GM19239 (cell line): ENCODE measurements at regions not wholly inside any gene's neighbourhood (a gene's known extent, or its start where the extent isn't known, plus 50 kb on each side); places are given as distances from the start of the nearest gene placed in this dataset.
"Not testable (repeated sequence)": the region's sequence is repeated elsewhere in the genome, so short reads cannot be mapped to it uniquely, and the experiment has no call there.

ENCODE experiments used
- DNase-seq: peaks from one replicate; pipeline ENCODE4 v3.0.0; 2011; ENCODE audit warnings: low spot score; ENCODE audit not compliant: insufficient read length
- FAIRE-seq: peaks from 2 replicates; lab custom pipeline; 2011; peaks lifted over from hg19 to GRCh38; lab: Jason Lieb, UNC

DNA sequence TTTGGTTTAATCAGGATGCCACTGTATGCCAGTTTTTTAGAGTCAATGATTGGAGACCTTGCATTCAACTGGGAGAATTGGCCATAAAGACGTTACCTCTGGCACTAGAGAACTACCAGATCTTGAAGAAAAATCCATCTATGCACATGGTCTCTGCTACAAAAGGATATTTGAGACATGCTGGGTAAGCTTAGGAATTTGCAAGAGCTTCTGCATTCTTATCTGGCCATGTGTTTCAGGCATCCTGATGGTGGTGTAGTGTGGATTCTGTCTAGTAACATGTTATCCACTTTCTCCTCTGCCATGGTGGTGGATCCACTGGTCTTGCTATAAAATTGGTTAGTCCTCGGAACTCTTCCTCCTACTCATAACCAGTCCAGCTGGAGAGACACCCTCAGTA lies 185.3 kb upstream of the WDFY3 start:
- FAIRE-seq: no peak

DNA sequence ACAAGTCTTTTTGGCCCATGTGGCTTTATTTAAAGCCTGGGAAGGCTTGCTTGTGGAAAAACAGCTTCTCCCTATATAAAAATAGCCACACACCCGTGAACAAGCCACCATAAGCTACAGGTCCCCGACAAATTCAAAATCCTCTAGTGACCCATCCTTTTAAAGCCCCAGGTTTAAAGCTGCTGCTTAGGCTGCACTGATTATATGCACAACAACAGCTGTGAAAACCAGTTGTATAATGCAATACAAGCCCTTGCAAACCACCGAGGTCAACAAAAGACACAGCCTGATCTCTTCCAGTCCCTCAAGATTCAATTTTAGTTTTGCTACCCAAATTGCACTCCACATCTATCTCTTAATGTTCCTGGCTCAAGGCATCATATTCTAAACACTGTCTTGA lies 186.0 kb upstream of the WDFY3 start:
- DNase-seq: no peak
- no peak for FAIRE-seq

More for the DNA sequence above, 185.3 kb upstream of the WDFY3 start:
- no peak for DNase-seq

DNA sequence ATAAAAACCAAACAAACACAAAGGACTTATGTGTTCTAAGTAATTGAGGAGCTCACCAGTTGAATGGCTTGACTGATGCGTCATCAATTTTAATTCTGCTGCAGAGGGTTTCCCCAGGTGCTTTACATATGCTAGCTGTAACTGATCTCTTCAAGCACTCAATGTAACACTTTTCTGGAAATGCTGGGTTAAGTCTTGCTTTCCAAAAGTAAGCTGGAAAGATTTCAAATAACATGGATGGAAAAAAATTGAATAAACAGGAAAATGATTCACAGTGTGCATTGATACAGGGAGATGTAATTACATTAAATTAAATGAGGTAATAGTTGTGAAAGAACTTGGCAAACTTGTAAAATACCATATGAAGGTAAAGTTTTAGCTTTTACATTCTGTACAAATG lies 186.7 kb upstream of the WDFY3 start:
- DNase-seq (no peak), FAIRE-seq (no peak)

DNA sequence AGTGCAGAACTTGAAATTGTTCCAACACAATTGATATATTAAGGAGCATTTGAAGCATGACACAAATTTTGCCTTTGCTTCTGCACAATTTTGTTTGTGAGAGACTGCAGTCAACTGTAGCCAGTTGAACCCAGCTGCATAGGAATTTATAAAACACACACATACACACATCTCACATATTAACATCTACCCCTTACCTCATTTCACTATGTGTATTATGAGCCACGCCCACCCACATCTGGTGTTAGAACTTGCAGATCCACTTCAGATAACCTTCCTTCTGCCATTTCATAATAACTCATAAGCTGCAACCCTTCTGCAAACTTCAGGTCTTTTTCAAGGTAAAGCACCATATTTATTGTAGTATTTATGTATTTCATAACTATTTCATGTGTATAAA lies 188.1 kb upstream of the WDFY3 start:
- FAIRE-seq (no peak), DNase-seq (no peak)

DNA sequence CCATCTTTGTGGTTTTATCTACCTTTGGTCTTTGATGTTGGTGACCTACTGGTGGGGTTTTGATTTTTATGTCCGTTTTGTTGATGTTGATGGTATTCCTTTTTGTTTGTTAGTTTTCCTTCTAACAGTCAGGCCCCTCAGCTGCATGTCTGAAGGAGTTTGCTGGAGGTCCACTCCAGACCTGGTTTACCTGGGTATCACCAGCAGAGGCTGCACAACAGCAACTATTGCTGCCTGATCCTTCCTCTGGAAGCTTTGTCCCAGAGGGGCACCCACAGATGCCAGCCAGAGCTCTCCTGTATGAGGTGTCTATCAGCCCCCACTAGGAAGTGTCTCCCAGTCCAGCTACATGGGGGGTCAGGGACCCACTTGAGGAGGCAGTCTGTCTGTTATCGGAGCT lies 199.3 kb upstream of the WDFY3 start:
- DNase-seq (no peak), FAIRE-seq (no peak)

DNA sequence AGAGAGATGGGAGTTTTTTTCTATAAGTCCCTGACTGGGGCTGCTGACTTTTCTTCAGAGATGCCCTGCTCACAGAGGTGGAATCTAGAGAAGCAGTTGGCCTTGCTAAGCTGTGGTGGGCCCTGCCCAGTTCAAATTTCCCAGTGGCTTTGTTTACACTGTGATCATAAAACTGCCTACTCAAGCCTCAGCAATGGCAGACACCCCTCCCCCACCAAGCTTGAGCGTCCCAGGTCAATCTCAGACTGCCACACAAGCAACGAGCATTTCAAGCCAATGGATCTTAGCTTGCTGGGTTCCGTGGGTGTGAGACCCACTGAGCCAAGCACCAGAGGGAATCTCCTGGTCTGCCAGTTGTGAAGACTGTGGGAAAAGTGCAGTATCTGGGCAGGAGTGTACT lies 199.8 kb upstream of the WDFY3 start:
- DNase-seq (no peak), FAIRE-seq (no peak)

DNA sequence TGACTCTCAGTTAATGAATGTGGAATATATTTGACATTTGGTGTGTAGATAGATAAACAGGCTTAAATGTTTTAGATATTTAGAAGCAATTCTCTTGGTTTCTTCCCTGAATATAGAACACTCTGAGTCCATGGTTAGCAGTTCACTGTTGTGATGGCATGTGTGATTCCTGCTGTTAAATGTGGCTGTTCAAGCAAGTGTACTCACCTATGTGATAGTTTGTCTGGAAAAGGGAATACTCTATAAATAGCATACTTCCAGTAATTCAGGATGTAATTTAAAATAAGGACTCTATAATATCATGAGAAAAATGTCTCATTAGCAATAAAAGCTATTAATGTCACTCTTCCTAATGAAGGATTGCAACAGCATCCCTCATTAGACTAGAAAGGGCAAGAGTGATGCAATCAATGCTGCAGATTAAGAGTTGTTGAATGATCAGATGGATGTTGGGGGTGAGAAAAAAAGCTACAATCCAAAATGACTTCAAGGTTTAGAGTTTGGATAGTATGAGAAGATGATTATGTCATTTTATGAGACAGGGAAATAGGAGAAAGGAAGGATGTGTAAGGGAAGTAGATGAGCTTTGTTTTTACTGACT lies 201.8 kb upstream of the WDFY3 start:
- FAIRE-seq: no peak
- DNase-seq: no peak

DNA sequence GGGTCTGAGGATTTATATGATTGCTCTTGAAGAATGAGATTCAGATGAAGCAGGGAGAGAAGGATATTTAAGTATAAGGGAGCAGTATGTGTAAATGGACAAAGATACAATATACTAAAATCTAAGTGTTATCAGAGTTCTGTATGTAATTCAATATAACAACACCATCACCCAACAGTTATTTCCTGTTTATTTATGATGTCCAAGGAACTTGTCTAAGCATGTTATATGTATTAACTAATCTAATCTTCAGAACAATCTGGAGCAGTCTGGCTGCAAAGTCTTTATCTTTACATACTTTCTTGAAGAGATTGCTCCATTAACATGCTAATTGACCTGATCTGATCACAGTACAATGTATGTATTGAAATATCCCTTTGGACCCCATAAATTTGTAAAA lies 203.8 kb upstream of the WDFY3 start:
- FAIRE-seq (no peak), DNase-seq (no peak)

DNA sequence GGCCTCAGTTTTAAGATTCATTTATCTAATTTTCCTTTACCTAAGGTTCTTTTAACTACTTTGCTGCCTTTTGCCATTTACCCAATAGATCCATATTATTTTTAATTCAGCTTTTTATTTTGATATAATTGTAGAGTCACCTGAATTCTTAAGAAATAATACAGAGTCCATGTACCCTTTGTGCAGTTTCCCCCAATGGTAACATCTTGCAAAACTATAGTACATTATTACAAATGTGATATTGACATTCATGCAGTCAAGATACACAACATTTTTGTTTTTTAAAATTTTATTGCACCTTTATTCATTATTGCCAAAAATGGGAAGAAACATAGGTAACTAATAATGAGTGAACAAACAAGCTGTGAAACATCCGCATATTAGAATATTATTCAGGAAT lies 208.7 kb upstream of the WDFY3 start:
- DNase-seq (no peak), FAIRE-seq (no peak)

DNA sequence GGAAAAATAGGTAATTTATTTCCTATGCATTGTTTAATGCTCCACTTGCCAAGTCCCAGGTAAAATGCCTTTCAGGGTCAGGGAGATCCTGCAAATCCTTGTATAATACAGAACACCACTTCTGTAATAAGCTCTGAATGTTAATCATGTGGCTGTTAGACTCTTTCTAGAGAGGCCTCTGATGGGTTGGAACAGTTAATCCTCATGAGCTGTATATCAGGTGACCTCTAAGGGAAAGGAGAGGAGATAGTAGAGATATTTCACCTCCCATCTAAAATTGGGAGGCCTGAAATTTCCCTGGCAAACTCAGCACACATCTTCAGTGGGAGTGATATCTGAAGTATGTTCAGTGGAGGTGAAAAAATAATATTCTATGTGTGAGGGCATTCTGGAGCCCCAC lies 210.6 kb upstream of the WDFY3 start:
- FAIRE-seq (no peak), DNase-seq (no peak)

DNA sequence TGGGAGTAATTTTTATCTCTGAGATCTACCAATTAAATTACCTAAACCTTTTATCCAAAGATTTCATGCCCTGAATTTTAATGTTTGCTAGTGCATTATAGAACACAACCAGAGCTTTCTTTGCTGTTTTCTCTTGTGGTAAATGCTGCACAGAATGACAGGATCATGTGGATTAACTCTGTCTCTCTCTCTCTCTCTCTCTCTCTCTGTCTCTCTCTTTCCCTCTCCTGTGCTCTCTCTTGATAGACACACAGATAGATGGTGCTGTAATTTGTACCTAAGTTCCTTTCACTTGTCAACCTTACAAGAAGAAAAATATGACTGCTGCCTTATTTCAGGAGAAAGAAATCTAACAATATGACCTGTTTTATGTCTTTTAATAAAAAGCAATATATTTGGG lies 211.2 kb upstream of the WDFY3 start:
- FAIRE-seq (no peak), DNase-seq (no peak)

DNA sequence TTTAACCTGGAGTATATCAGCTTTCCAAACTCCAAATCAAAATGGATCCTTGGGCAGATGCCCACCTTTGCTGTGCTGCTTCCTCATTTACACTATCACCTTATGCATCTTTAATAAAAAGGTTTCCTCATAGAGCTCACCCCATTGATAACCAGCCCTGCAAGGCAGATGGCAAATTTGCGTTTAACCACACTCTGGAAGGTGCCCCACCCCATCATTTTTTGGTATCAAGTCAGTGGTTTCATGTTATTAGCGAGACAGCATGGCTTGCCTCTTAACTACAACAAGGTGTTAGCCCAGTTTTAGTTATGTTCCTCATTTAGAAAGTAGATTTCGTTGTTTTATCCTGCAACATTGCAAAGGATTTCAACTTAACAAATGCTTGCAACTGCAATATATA lies 214.0 kb upstream of the WDFY3 start:
- no peak for DNase-seq
- FAIRE-seq: no peak

DNA sequence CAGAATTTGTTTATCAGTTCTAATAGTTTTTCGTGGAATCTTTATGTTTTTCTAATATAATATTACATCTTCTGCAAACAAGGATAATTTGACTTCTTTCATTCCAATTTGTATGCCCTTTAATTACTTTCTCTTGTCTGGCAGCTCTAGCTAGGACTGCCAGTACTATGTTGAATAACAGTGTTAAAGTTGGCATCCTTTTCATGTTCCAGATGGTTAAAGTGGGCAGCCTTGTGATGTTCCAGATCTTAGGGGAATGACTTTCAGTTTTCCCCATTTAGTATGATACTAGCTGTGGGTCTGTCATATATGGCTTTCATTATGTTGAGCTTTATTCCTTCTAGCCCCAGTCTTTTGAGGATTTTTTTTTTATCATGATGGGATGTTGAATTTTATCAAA lies 220.6 kb upstream of the WDFY3 start:
- FAIRE-seq (no peak), DNase-seq (no peak)

DNA sequence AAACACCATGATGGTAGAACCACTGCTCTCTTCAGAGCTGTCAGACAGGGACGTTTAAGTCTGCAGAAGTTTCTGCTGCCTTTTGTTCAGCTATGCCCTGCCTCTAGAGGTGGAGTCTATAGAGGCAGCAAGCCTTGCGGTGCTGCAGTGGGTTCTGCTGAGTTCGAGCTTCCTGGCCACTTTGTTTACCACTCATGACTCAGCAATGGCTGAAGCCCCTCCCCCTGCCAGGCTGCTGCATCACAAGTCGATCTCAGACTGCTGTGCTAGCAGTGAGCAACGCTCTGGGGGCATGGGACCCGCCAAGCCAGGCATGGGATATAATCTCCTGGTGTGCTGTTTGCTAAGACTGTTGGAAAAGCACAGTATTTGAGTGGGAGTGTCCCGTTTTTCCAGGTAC lies 229.5 kb upstream of the WDFY3 start:
- not testable (repeated sequence) for FAIRE-seq, DNase-seq

DNA sequence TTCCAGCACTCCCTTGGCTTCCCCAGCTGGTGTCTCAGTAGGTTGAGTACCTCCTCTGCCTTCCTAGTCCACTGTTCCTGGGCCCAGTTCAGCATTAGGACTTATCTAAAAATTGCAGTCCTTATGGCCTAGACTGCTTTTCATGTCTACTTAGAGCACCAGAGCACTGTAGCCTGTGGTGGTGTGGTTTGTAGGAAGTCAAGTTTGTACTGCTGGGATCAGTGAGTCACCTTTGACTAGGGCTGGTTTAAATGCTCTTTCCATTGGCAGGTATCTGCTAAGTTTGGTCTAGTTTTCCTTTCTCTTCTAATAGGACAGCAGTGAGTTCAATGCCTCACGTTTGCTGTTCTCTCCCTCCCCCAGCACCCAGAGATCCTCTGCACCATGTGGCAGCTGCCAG lies 233.6 kb upstream of the WDFY3 start:
- FAIRE-seq: no peak

DNA sequence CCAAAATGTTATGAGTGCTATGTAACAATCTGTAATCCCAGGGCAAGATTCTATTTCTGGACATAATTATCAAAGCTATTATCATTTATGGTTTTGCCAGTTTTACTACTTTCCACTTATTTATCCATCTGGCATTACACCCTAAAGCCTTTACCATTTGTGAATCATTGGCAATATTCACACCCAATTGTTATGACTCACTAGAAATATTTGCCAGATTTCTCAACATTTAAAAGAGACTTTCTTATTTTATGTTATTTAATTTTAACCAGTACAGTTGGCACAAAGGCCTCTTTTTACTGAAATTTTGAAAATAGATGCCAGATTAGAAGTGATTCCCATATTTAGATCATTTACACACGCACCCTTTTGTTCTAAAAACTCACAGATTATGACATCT lies 242.7 kb upstream of the WDFY3 start:
- FAIRE-seq (no peak), DNase-seq (no peak)

More for the DNA sequence above, 233.6 kb upstream of the WDFY3 start:
- no peak for DNase-seq

DNA sequence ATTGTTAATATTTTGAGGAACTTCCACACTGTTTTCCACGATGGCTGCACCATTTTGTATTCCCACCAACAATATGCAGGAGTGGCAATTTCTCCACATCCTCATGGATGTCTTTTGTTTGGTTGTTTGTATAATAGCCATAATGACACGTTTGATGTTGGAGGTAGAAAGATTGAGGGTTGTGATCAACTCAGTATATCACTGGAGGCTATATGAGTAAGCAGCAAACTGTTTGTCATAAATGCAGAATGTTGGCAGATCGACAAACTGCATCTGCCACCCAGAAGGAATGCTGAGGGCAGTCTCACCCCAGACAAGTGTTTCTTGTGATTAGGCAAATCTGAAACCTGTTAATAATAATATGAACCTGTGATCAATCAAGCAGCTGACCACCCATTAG lies 243.9 kb upstream of the WDFY3 start:
- FAIRE-seq (no peak), DNase-seq (no peak)

DNA sequence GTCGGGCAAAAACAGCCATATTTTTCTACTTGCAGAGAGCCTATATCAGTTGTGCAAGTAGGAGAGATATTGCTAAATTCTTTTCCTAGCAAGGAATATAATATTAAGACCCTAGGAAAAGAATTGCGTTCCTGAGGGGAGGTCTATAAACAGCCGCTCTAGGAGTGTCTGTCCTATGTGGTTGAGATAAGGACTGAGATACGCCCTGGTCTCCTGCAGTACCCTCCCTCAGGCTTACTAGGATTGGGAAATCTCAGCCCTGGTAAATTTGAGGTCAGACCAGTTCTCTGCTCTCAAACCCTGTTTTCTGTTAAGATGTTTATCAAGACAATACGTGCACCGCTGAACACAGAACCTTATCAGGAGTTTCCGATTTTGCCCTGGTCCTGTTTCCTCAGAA lies 250.1 kb upstream of the WDFY3 start:
- FAIRE-seq, DNase-seq: not testable (repeated sequence)

DNA sequence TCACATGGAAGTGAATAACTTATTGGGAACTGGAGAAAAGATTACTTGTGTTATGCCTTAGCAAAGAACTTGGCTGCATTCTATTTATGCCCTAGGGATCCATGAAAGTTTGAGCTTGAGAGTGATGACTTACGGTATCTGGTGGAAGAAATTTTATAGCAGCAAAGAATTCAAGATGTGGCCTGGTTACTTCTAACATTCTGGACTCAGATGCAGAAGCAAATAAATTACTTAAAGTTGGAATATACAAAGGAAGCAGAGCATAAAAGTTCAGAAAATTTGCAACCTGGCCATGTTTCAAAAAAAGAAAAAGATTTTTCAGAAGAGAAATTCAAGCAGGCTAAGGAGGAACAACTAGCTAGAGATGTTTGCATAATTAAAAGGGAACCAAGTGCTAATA lies 252.3 kb upstream of the WDFY3 start:
- FAIRE-seq: no peak
- DNase-seq: no peak

DNA sequence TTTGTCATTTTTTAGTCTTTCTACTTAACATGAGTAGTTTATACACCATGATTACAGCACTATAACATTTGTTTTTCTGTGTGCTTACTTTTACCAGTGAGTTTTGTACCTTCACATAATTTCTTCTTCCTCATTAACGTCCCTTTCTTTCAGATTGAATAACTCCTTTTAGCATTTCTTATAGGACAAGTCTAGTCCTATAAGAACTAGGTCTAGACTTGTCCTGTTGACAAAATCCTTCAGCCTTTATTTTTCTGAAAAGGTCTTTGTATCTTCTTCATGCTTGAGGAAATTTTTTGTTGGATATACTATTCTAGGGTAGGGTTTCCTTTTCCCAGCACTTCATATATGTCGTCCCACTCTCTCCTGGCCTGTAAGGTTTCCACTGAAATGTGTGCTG lies 253.3 kb upstream of the ARHGAP24 start:
- FAIRE-seq: no peak
- no peak for DNase-seq

DNA sequence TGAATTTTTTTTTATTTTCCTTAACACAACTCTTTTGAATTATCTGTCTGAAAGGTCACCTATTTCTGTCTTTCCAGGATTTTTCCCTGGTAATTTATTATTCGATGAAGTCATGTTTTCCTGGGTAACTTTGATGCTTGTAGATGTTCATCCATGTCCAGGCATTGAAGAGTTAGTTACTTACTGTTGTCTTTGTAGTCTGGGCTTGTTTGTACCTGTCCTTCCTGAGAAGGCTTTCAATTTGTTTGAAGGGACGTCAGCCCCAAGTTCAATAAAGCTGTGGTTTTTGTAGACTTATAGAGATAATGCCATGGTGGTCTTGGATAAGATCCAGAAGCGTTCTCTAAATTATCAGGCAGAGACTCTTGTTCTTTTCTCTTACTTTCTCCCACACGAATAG lies 252.4 kb upstream of the ARHGAP24 start:
- DNase-seq (no peak), FAIRE-seq (no peak)

DNA sequence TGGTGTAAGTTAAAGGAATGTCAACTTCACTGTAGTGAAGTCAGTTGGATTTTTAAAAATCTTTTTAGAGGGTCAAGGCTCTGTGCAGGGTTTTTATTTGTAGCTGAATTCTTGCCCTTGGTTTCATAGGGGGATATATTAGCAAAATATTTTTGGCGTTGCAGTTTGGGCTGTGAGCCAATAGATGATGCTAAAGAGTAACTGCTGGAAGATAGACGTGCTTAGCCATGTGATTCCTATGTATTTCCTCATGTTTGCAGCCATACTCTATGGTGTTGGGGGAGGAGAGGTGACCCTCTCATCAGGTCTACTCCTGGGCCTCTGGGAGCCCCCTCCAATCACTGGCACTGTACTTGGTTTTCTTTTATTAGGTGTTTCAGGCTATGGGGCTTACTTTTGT lies 246.7 kb upstream of the ARHGAP24 start:
- DNase-seq (no peak), FAIRE-seq (no peak)

DNA sequence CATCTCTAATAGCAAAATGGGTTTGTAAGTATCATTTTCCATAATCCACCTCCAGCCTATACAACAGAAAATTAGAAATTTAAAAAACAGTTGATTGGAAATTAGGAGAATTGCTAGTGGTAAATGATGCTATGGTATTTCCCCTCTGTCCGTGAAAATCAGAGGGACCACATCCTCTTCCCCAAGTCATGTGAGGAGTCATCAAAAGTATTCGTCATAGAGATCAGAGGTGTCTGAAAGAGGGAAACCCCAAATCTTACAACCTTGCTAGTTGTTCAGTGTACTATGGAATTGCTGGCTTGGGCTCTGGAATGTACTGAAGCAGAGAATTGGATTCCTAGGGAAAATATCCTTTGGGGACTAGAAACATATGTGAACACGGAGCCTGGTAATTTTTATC lies 241.4 kb upstream of the ARHGAP24 start:
- no peak for FAIRE-seq
- DNase-seq: no peak
